ENCODE measurements at regions not wholly inside any gene's neighbourhood (a gene's known extent, or its start where the extent isn't known, plus 50 kb on each side); places are given as distances from the start of the nearest gene placed in this dataset.

- no peak for FAIRE-seq
- 45 to 63% methylated on average over 1 of the region's 1 CpG for WGBS, 2 donors
Observed at GRCh38 chr4:19772581-19772980, 479.1 kb upstream of the SLIT2 start.

GRCh38 chr4:19756661-19757060 is 495.0 kb upstream of the SLIT2 start:
- ATAC-seq (no peak), DNase-seq (no peak), FAIRE-seq (no peak)
- WGBS, 2 donors: 55 to 68% methylated on average over 2 of the region's 2 CpGs
- TF ChIP-seq CTCF (IDR thresholded peaks at IDR 0.05): no peak
- Histone ChIP-seq H3K36me3 (no peaks in the 10 kb centered on the region), H3K4me3 (no peak overlapping the region), H3K27me3 (no peaks in the 10 kb centered on the region), H3K4me1 (no peaks in the 10 kb centered on the region), H3K27ac (no peak overlapping the region), H3K9me3 (no peaks in the 10 kb centered on the region)
- intact Hi-C loops (cut with DNase I): no loop called here

More at GRCh38 chr4:19772581-19772980, 479.1 kb upstream of the SLIT2 start:
- ATAC-seq: no peak
- Histone ChIP-seq H3K36me3 (no peaks in the 10 kb centered on the region), H3K27ac (no peak overlapping the region), H3K4me3 (no peak overlapping the region), H3K9me3 (no peaks in the 10 kb centered on the region), H3K4me1 (no peaks in the 10 kb centered on the region), H3K27me3 (no peaks in the 10 kb centered on the region)
- DNase-seq: no peak
- no peak for TF ChIP-seq CTCF (IDR thresholded peaks at IDR 0.05)
- intact Hi-C loops (cut with DNase I): no loop called here

- no peak for DNase-seq
- H3K4me1 ChIP-seq: no peaks in the 10 kb centered on the region
- no peaks in the 10 kb centered on the region for H3K36me3 ChIP-seq
- ATAC-seq: no peak
- no peaks in the 10 kb centered on the region for H3K9me3 ChIP-seq
- WGBS, 2 donors: 11 to 32% methylated on average over 1 of the region's 1 CpG
- no peaks in the 10 kb centered on the region for H3K27me3 ChIP-seq
- intact Hi-C loops (cut with DNase I): no loop called here
- no peak for TF ChIP-seq CTCF (IDR thresholded peaks at IDR 0.05)
- no peak overlapping the region for H3K4me3 ChIP-seq
- no peak overlapping the region for H3K27ac ChIP-seq
- FAIRE-seq: no peak
Observed at GRCh38 chr4:19752599-19752998, 499.1 kb upstream of the SLIT2 start.

GRCh38 chr4:19748519-19749479 is 502.9 kb upstream of the SLIT2 start:
- intact Hi-C loops (cut with DNase I): no loop called here
- no peak for TF ChIP-seq CTCF (IDR thresholded peaks at IDR 0.05)
- H3K27ac ChIP-seq: no peak overlapping the region
- ATAC-seq: peak in 3 of 4 donors; percentile 51 to 61 (median 59)
- FAIRE-seq: no peak
- no peaks in the 10 kb centered on the region for H3K36me3 ChIP-seq
- no peak overlapping the region for H3K4me3 ChIP-seq
- H3K9me3 ChIP-seq: no peaks in the 10 kb centered on the region
- no peaks in the 10 kb centered on the region for H3K27me3 ChIP-seq
- H3K4me1 ChIP-seq: no peaks in the 10 kb centered on the region
- no peak for DNase-seq
- 41 to 57% methylated on average over 3 of the region's 3 CpGs for WGBS, 2 donors

- intact Hi-C loops (cut with DNase I): no loop called here
- no peaks in the 10 kb centered on the region for H3K4me1 ChIP-seq
- H3K27ac ChIP-seq: no peak overlapping the region
- H3K9me3 ChIP-seq: no peaks in the 10 kb centered on the region
- no peak for TF ChIP-seq CTCF (IDR thresholded peaks at IDR 0.05)
- FAIRE-seq (no peak), ATAC-seq (no peak), DNase-seq (no peak)
- WGBS, 2 donors: 46 to 58% methylated on average over 2 of the region's 2 CpGs
- H3K4me3 ChIP-seq: no peak overlapping the region
- H3K36me3 ChIP-seq: no peaks in the 10 kb centered on the region
- H3K27me3 ChIP-seq: no peaks in the 10 kb centered on the region
Observed at GRCh38 chr4:19746377-19746776, 505.3 kb upstream of the SLIT2 start.
